ENCODE measurements at regions not wholly inside any gene's neighbourhood (a gene's known extent, or its start where the extent isn't known, plus 50 kb on each side); places are given as distances from the start of the nearest gene placed in this dataset.

DNA sequence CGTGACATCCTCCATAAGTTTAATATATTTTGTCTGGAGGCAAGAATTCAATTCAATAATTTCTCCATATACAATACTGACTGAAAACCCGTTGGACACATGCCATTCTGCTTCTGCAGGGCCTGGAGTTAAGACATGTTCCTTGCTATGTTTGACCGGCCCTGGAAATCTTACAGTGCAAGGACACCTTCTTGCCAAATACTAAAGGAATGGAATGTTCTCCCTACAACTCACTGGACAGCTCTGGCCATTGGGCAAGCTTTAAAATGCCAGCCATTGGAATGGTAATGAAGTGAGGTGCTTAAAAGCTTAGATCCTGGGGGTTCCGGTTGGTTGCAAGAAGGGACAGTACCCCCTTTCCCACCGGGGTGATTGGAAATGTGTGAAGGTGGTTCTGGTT, 329.8 kb upstream of the PROK2 start:
- WGBS (ENCODE audit: insufficient coverage) = 88% methylated on average over 1 of the region's 5 CpGs
- no peaks in the 10 kb centered on the region for H3K36me3 ChIP-seq (ENCODE audit: control insufficient read depth, insufficient read depth, low read length)
- no peak for DNase-seq (ENCODE audit: low read depth in 4 of 6, low spot score in 6 of 6)
- H3K4me1 ChIP-seq (ENCODE audit: control insufficient read depth, insufficient read depth, low read length) = peaks cover 4% of the 10 kb centered on the region
- no peak overlapping the region for H3K27ac ChIP-seq (ENCODE audit: low read depth, low read length)
- no peak overlapping the region for H3K4me3 ChIP-seq (ENCODE audit: low read depth, low read length)
- no peaks in the 10 kb centered on the region for H3K9me3 ChIP-seq (ENCODE audit: control insufficient read depth, insufficient read depth, low read length)
- H3K27me3 ChIP-seq (ENCODE audit: control insufficient read depth, insufficient read depth, low read length) = no peaks in the 10 kb centered on the region

DNA sequence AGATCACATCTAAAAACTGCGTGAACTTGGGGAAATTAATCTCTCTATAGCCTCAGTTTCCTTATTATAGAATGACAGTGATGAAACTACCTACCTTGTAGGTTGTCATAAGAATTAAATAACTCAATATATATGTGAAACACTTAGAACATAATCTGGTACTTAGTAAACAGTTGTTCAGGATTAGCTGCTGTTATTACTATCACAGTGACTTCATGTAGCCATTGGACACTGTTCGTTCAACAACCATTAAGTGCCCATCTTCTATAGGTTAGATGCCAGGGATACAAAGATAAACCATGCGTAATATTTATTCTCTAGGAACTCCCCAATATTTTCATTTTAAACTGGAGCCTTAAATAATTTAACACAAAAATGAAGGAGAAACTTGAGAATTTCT, 329.0 kb upstream of the PROK2 start:
- no peak for DNase-seq (ENCODE audit: low read depth in 4 of 6, low spot score in 6 of 6)
- H3K27me3 ChIP-seq (ENCODE audit: control insufficient read depth, insufficient read depth, low read length) = no peaks in the 10 kb centered on the region
- no peaks in the 10 kb centered on the region for H3K9me3 ChIP-seq (ENCODE audit: control insufficient read depth, insufficient read depth, low read length)
- WGBS (ENCODE audit: insufficient coverage) = no CpG with 5 or more reads among the region's 3 CpGs
- H3K4me3 ChIP-seq (ENCODE audit: low read depth, low read length) = no peak overlapping the region
- no peak overlapping the region for H3K27ac ChIP-seq (ENCODE audit: low read depth, low read length)
- H3K4me1 ChIP-seq (ENCODE audit: control insufficient read depth, insufficient read depth, low read length) = peaks cover 4% of the 10 kb centered on the region
- H3K36me3 ChIP-seq (ENCODE audit: control insufficient read depth, insufficient read depth, low read length) = no peaks in the 10 kb centered on the region

DNA sequence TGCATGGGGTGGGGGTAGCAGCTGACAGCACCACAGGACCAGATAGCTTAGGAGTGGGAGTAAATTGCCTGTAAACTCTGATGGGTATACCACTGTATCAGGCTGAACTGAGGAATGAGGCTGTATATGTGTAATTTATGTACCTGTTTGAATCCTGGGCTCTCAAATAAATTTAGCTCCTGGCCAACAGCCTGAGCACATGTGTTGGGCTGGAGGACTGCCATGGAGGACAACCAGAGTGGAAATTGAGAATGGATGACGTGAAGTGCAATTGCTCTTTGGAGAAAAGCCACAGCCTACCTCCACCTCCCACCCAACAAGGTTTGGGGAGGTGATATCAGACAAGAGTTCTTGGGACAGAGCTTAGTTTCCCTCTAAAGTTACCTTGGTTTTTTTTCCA, 328.6 kb upstream of the PROK2 start:
- peak in 1 of 6 donors; percentile 20 for DNase-seq (ENCODE audit: low read depth in 4 of 6, low spot score in 6 of 6)
- peaks cover 4% of the 10 kb centered on the region for H3K4me1 ChIP-seq (ENCODE audit: control insufficient read depth, insufficient read depth, low read length)
- H3K36me3 ChIP-seq (ENCODE audit: control insufficient read depth, insufficient read depth, low read length) = no peaks in the 10 kb centered on the region
- no peak overlapping the region for H3K27ac ChIP-seq (ENCODE audit: low read depth, low read length)
- no peaks in the 10 kb centered on the region for H3K9me3 ChIP-seq (ENCODE audit: control insufficient read depth, insufficient read depth, low read length)
- H3K27me3 ChIP-seq (ENCODE audit: control insufficient read depth, insufficient read depth, low read length) = no peaks in the 10 kb centered on the region
- no peak overlapping the region for H3K4me3 ChIP-seq (ENCODE audit: low read depth, low read length)
- no CpG with 5 or more reads among the region's 1 CpG for WGBS (ENCODE audit: insufficient coverage)

DNA sequence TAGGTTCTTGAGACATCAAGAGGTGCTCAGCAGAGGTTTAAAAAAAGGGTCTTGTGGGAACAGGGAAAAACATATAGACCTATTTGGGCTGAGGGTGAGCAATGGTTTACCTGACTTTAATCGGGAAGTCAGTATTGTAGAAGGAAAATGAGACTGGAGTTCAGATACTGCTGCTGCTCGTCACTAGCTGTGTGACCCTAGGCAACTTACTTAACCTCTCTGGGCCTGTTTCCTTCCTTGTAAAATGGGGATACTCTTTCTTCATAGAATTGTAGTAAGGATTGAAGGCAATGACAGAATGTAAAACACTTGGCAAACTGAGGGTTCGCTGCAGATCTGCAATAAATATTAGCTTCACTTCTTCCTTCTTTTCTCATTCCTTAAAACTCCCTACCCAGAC, 327.5 kb upstream of the PROK2 start:
- Histone ChIP-seq H3K9me3 (ENCODE audit: control insufficient read depth, insufficient read depth, low read length) (no peaks in the 10 kb centered on the region), H3K27ac (ENCODE audit: low read depth, low read length) (no peak overlapping the region), H3K4me3 (ENCODE audit: low read depth, low read length) (no peak overlapping the region), H3K4me1 (ENCODE audit: control insufficient read depth, insufficient read depth, low read length) (peaks cover 4% of the 10 kb centered on the region), H3K36me3 (ENCODE audit: control insufficient read depth, insufficient read depth, low read length) (no peaks in the 10 kb centered on the region), H3K27me3 (ENCODE audit: control insufficient read depth, insufficient read depth, low read length) (no peaks in the 10 kb centered on the region)
- WGBS (ENCODE audit: insufficient coverage) = 83% methylated on average over 2 of the region's 3 CpGs
- DNase-seq (ENCODE audit: low read depth in 4 of 6, low spot score in 6 of 6) = no peak

DNA sequence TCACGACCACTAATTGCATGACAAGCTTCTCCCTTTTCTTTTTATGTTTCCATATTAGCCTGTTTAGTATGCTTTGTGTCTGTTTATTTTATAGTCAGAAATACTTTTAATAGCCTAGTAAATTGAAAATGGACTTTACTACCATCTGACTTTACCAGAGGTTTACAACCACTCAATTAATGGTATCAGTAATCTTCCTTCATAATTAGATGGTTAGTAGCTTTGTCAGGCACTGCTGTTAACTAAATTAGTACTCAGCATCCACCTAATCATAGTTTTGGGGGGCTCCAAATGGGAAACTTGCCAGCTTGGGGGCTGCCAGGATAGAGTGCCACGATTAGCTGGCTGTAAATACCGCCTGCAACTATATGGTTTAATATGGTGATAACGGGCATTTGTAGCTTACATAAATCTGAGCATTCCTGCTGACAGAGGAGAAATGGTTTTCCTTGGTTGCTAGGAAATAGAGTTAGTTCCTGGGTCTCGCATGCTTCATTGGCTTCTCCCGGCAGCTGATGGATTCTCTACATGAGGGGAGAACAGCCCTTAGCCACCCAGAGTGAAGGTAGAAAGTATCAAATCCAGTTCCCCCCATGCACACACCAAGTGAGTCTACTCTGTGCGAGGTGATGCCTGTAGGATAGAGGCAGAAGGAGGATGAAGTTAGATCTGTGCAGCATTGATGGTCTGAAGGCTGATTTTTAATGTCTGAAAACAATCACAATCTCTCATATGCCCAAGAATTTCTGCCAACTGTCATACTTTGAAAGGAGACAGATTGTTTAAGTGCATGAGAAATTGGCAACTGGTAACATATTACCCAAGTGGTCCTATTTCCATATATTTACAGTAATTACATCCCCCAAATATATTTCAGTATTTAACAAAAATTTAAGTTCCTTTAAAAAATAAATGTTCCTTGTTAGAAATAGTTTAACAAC, 326.6 kb upstream of the PROK2 start:
- Histone ChIP-seq H3K36me3 (ENCODE audit: control insufficient read depth, insufficient read depth, low read length) (no peaks in the 10 kb centered on the region), H3K27me3 (ENCODE audit: control insufficient read depth, insufficient read depth, low read length) (no peaks in the 10 kb centered on the region), H3K4me3 (ENCODE audit: low read depth, low read length) (no peak overlapping the region), H3K4me1 (ENCODE audit: control insufficient read depth, insufficient read depth, low read length) (peaks cover 4% of the 10 kb centered on the region), H3K27ac (ENCODE audit: low read depth, low read length) (no peak overlapping the region), H3K9me3 (ENCODE audit: control insufficient read depth, insufficient read depth, low read length) (no peaks in the 10 kb centered on the region)
- 37% methylated on average over 2 of the region's 7 CpGs for WGBS (ENCODE audit: insufficient coverage)
- DNase-seq (ENCODE audit: low read depth in 4 of 6, low spot score in 6 of 6) = peak in 3 of 6 donors; percentile 35 to 88 (median 75)

DNA sequence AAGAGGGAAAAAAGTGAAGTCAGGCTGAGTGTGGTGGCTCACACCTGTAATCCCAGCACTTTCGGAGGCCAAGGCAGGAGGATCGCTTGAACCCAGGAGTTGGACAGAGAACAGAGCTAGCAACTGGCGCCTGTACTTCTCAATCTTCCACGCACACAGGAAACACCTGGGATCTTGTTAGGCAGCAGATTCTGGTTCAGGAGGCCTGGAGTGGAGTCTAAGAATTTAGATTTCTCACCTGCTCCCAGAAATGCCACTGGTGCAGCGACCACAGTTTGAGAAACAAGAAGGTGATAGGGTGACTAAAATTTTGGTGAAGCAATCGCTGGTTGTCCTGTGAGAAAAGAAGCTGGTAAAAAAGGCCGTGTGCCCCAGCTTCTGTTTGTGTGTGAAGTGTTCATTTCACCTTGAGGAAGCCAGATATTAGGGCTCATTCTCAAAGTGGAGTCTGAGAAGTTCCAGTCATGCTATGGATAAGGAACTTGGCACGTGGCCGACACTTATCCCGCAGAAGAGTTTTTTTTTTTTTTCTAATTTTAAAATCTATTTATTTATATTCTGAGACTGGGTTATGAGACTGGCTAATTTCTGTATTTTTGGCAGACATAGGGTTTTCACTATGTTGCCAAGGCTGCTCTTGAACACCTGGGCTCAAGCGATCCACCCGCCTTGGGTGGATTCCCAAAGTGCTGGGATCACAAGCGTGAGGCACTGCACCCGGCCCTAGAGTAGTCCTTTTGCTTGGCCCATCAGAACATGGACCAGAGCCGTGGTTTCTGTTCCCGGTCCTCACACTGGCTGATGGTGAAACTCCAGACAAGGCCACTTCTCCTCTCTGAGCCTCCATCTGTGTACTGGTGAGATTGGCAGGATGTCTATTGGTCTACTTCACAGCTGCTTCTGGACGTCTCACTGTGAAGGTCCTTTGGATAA, 324.6 kb upstream of the PROK2 start:
- peaks cover 4% of the 10 kb centered on the region for H3K4me1 ChIP-seq (ENCODE audit: control insufficient read depth, insufficient read depth, low read length)
- WGBS (ENCODE audit: insufficient coverage) = 89% methylated on average over 12 of the region's 17 CpGs
- no peak for DNase-seq (ENCODE audit: low read depth in 4 of 6, low spot score in 6 of 6)
- no peaks in the 10 kb centered on the region for H3K36me3 ChIP-seq (ENCODE audit: control insufficient read depth, insufficient read depth, low read length)
- H3K27ac ChIP-seq (ENCODE audit: low read depth, low read length) = no peak overlapping the region
- H3K27me3 ChIP-seq (ENCODE audit: control insufficient read depth, insufficient read depth, low read length) = no peaks in the 10 kb centered on the region
- H3K4me3 ChIP-seq (ENCODE audit: low read depth, low read length) = no peak overlapping the region
- no peaks in the 10 kb centered on the region for H3K9me3 ChIP-seq (ENCODE audit: control insufficient read depth, insufficient read depth, low read length)

DNA sequence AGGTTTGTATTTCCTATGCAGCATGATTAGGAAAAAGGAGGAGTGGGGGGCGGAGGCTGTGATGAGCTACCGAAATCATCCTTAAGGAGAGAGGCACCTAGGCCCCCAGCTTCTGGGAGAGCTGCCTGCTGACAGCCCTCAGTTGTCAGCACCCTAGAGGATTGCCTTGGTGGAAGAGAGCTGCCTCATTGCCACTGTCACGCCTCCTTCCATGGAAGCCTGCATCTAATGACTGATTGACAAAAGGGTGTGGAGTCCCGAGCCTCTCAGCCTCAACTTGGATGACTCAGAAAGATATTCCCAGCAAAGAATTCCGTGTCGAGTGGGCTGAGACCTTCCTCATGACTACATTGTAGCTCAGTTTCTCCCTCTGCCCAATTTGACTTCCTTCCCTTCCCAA, 320.4 kb upstream of the PROK2 start:
- Histone ChIP-seq H3K9me3 (ENCODE audit: control insufficient read depth, insufficient read depth, low read length) (no peaks in the 10 kb centered on the region), H3K27me3 (ENCODE audit: control insufficient read depth, insufficient read depth, low read length) (peaks cover 10% of the 10 kb centered on the region), H3K27ac (ENCODE audit: low read depth, low read length) (no peak overlapping the region), H3K36me3 (ENCODE audit: control insufficient read depth, insufficient read depth, low read length) (no peaks in the 10 kb centered on the region), H3K4me3 (ENCODE audit: low read depth, low read length) (no peak overlapping the region), H3K4me1 (ENCODE audit: control insufficient read depth, insufficient read depth, low read length) (peaks cover 12% of the 10 kb centered on the region)
- WGBS (ENCODE audit: insufficient coverage) = 72% methylated on average over 6 of the region's 6 CpGs
- DNase-seq (ENCODE audit: low read depth in 4 of 6, low spot score in 6 of 6) = no peak

DNA sequence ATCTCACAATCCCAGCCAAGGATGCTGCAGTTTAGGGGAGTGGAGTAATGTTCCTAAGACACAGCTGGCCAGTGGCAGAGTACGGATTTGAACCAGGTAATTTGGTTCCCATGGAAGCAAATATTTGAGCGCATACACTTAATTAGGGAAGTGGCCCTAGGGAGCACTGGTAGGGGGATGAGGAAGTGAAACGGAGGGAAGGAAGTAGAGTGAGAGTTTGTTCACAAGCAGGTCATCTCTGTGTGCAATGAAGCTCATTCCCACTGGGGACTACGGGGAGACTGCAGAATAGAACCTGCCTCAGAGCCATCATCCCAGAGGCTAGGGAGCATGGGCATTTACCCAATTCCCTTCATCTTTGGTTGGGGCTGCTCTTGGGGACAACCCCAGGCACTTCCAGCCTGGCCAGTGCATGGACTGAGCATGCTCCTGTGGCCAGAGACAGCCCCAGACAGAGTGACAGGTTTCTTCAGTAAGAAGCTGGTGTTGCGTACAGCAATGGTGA, 317.2 kb upstream of the PROK2 start:
- no peak overlapping the region for H3K27ac ChIP-seq (ENCODE audit: low read depth, low read length)
- H3K9me3 ChIP-seq (ENCODE audit: control insufficient read depth, insufficient read depth, low read length) = no peaks in the 10 kb centered on the region
- no peaks in the 10 kb centered on the region for H3K36me3 ChIP-seq (ENCODE audit: control insufficient read depth, insufficient read depth, low read length)
- peaks cover 12% of the 10 kb centered on the region for H3K27me3 ChIP-seq (ENCODE audit: control insufficient read depth, insufficient read depth, low read length)
- DNase-seq (ENCODE audit: low read depth in 4 of 6, low spot score in 6 of 6) = peak in 1 of 6 donors; percentile 38
- H3K4me3 ChIP-seq (ENCODE audit: low read depth, low read length) = no peak overlapping the region
- WGBS (ENCODE audit: insufficient coverage) = 49% methylated on average over 4 of the region's 5 CpGs
- peaks cover 24% of the 10 kb centered on the region for H3K4me1 ChIP-seq (ENCODE audit: control insufficient read depth, insufficient read depth, low read length)

DNA sequence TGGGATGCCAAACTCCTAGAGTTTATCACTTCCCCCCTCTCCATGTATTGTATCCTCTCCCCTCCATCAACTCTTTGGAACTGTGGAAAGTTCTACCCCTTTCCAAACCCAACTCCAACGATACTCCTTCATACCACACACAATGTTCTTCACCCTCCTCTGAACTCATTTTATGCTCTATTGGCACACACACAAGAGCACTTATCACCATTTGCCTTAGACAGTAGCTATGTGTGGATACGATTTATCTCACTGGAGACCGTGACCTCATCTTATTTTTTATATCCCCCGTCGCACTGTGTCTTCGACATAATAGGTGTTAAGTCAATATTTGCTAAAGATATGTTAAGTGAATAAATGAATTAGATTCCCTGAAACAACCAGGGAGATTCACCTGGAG, 316.5 kb upstream of the PROK2 start:
- 13% methylated on average over 1 of the region's 6 CpGs for WGBS (ENCODE audit: insufficient coverage)
- Histone ChIP-seq H3K9me3 (ENCODE audit: control insufficient read depth, insufficient read depth, low read length) (no peaks in the 10 kb centered on the region), H3K27me3 (ENCODE audit: control insufficient read depth, insufficient read depth, low read length) (peaks cover 12% of the 10 kb centered on the region), H3K27ac (ENCODE audit: low read depth, low read length) (no peak overlapping the region), H3K36me3 (ENCODE audit: control insufficient read depth, insufficient read depth, low read length) (no peaks in the 10 kb centered on the region), H3K4me3 (ENCODE audit: low read depth, low read length) (no peak overlapping the region), H3K4me1 (ENCODE audit: control insufficient read depth, insufficient read depth, low read length) (peaks cover 24% of the 10 kb centered on the region)
- DNase-seq (ENCODE audit: low read depth in 4 of 6, low spot score in 6 of 6) = no peak
